Astrocyte of the spinal cord (primary cell): ENCODE measurements at regions not wholly inside any gene's neighbourhood (a gene's known extent, or its start where the extent isn't known, plus 50 kb on each side); places are given as distances from the start of the nearest gene placed in this dataset.

Experiments used
- DNase-seq: peaks from one replicate; pipeline ENCODE4 v3.0.0; 2011; ENCODE audit warnings: low read depth, low spot score
- H3K4me3 ChIP-seq: 2 replicates; pipeline ENCODE4 v1.5.1; 2011; ENCODE audit warnings: low read depth, mild to moderate bottlenecking, low read length, moderate library complexity
- in situ Hi-C: cut with HindIII; loops from 2 replicates; pipeline ENCODE4 v1.10.0; 2017; ENCODE audit warnings: low sequenced_read_pairs
- TF ChIP-seq, protein P1 (sequence below): IDR thresholded peaks from 2 replicates; pipeline ENCODE4 v1.5.1; 2012; ENCODE audit warnings: low read depth, mild to moderate bottlenecking, low read length, inconsistent platforms

DNA sequence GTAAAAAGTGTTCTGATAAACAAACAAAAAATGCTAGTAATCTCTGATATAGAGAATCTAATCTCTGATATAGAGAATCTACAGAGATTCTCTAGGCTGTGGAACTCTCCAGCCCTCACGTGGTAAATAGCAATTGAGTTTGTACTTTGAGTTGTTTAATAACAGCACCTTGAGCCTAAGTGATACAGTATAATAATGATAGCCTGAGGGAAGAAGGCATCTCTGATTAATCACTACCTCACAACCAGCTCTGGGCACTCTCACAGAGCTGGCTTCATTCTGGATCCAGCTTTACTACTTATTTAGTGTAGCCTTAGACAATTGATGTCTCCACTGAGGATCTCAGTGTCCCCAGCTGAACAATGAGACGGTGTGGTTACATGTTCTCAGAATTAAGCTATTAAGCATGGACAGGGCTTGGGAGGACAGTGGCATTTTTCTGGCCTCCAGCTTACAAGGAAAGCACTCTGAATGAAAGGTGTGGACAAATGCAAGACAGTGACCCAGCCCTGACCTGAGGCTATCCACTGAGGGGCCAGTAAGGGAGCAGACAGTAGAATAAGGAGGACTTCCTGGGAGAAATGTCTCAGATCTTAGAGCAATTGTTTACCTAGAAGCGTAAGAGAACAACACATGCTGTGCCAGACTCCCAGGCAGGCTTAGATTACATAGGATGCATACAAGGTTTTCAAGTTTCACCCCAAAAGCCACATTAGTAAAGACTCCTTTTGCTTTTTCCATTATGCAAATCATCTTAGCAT is 88.7 kb upstream of the DRD2 start:
- H3K4me3 ChIP-seq: no peak overlapping the region
- in situ Hi-C loops: no loop called here
- no peak for DNase-seq
- TF ChIP-seq, protein P1, sequence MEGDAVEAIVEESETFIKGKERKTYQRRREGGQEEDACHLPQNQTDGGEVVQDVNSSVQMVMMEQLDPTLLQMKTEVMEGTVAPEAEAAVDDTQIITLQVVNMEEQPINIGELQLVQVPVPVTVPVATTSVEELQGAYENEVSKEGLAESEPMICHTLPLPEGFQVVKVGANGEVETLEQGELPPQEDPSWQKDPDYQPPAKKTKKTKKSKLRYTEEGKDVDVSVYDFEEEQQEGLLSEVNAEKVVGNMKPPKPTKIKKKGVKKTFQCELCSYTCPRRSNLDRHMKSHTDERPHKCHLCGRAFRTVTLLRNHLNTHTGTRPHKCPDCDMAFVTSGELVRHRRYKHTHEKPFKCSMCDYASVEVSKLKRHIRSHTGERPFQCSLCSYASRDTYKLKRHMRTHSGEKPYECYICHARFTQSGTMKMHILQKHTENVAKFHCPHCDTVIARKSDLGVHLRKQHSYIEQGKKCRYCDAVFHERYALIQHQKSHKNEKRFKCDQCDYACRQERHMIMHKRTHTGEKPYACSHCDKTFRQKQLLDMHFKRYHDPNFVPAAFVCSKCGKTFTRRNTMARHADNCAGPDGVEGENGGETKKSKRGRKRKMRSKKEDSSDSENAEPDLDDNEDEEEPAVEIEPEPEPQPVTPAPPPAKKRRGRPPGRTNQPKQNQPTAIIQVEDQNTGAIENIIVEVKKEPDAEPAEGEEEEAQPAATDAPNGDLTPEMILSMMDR: no peak

DNA sequence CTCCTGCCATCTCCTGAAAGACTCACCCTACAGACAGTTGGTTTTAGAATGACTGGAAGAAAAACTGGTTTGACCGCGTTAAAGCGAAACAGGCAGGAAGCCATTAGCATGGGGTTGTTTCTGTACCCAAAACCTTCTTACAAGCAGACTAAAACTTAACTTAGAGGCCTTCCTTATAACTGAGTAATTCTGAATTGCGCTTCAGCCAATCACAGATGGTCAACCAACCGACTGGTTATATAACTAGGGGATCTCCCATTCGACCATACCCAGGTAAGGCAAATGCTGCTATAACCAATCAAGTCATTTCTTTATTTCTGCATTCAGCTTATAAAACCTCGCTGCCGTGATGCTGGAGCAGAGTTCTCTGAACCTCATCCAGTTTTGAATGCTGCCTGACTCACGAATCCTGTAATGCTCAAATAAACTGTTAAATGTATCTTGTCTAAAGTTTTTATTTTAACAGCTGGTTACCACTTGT is 87.8 kb upstream of the DRD2 start:
- no peak for DNase-seq
- in situ Hi-C loops: no loop called here
- TF ChIP-seq, protein P1: no peak
- no peak overlapping the region for H3K4me3 ChIP-seq

DNA sequence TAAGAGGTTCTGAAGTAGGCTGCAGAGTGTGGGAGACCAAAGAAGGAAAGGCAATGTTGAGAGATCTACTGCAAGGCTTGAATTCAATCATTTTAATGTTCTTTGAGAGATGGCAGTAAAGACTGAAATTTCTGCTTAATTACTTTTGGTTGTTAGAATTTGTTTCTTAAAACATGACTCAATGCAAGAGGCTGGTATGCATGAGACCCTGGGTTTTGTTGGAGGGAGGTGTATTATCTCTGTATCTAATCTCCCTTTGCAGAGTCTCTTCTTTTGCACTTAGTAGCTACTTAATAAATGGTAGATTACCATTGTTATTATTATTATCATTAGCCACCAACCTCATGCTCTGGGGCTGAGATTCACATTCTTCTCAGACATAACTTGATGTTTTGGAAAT is 87.4 kb upstream of the DRD2 start:
- DNase-seq: no peak
- no peak overlapping the region for H3K4me3 ChIP-seq
- in situ Hi-C loops: no loop called here
- TF ChIP-seq, protein P1: no peak

DNA sequence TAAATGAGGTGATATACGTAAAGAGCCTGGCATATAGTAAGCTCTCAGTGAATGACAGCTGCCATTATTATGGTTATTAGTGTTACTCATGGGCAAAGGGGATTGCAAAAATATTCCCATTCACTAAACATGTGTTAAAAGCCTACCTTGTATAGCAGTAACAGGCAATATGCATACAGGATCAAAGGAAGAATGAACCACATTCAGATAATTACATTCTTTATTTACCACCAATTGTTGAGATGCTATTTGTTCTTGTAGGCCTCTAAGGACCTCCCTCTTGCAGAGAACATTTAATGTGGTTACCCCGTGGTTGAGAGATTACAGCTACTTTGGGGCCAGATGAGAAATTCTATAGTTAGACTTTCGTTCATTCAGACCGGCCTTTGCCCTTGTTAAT is 82.7 kb upstream of the DRD2 start:
- TF ChIP-seq, protein P1: no peak
- H3K4me3 ChIP-seq: no peak overlapping the region
- DNase-seq: no peak
- in situ Hi-C loops: no loop called here

DNA sequence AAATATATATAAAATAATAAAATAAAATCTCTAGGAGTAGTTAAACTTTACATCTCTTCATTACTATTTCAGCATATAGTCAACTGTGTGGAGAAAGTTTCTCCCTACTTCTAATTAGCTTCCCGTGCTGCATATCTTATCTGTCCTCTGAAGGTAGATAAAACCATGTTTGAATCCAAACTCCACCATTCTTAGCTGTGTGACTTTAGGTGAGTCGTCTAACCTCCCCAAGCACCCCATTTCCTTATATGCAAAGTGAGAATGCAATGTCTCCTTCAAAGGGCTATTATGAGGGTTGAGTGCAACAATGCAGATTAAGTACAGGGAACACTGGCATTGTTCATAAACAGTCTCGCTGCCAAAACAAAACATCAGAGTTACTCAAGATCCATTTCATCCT is 80.8 kb upstream of the DRD2 start:
- TF ChIP-seq, protein P1: no peak

DNA sequence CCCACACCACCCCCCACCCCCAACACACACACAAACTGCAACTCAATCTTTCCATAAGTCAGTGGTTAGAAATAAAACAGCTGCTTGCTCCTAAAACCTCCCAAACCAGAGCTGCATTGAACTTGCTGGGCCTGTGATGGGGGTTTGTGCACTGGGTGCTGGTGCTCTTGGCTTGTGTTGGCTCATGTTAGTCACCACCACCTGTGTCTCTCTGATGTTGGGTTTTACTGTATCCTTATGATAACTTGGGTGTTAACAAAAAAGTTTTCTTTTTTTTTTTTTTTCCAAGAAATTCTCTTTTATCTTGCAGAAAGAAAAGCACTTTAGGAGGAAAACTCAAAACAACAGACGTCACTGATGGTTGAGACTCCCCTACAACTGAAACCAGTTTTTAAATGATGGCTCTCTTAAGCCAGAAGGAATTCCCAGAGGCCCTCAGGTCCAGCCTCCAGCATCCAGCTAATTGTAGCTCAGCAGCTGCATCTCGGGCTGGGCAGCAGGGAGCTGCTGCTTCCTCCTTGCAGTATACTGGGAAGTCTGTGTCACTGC is 79.9 kb upstream of the DRD2 start:
- TF ChIP-seq, protein P1: no peak
- DNase-seq: no peak
- in situ Hi-C loops: no loop called here

More for the DNA sequence above, 80.8 kb upstream of the DRD2 start:
- H3K4me3 ChIP-seq: no peak overlapping the region
- in situ Hi-C loops: no loop called here
- no peak for DNase-seq

More for the DNA sequence above, 79.9 kb upstream of the DRD2 start:
- no peak overlapping the region for H3K4me3 ChIP-seq
